HG03354 (cell line): ENCODE measurements at regions not wholly inside any gene's neighbourhood (a gene's known extent, or its start where the extent isn't known, plus 50 kb on each side); places are given as distances from the start of the nearest gene placed in this dataset.

Experiments used
- ATAC-seq: cut with Tn5 transposase; IDR thresholded peaks from one replicate; pipeline ENCODE4 v1.9.1; 2021; ENCODE audit warnings: mild to moderate bottlenecking; ENCODE audit not compliant: unreplicated experiment, poor library complexity, severe bottlenecking

GRCh38 chr3:168616915-168617314 is 521.2 kb upstream of the GOLIM4 start:
- no peak for ATAC-seq

GRCh38 chr3:168615493-168616020 is 519.8 kb upstream of the GOLIM4 start:
- ATAC-seq, result no peak

- ATAC-seq, result no peak
Measured at GRCh38 chr3:168613151-168613550, 517.4 kb upstream of the GOLIM4 start.

- no peak for ATAC-seq
Measured at GRCh38 chr3:168612671-168613070, 516.9 kb upstream of the GOLIM4 start.

GRCh38 chr3:168611826-168612225 is 516.1 kb upstream of the GOLIM4 start:
- no peak for ATAC-seq

- ATAC-seq, result no peak
Measured at GRCh38 chr3:168608926-168609325, 513.2 kb upstream of the GOLIM4 start.

GRCh38 chr3:168604767-168605166 is 509.0 kb upstream of the GOLIM4 start:
- ATAC-seq, result no peak

GRCh38 chr3:168598250-168598649 is 502.5 kb upstream of the GOLIM4 start:
- ATAC-seq, result no peak

- no peak for ATAC-seq
Measured at GRCh38 chr3:168596175-168596823, 500.6 kb upstream of the GOLIM4 start.

- ATAC-seq, result no peak
Measured at GRCh38 chr3:168591587-168591986, 495.9 kb upstream of the GOLIM4 start.

GRCh38 chr3:168589376-168589775 is 493.7 kb upstream of the GOLIM4 start:
- no peak for ATAC-seq

- ATAC-seq, result peak; percentile 56
Measured at GRCh38 chr3:168585544-168585943, 489.8 kb upstream of the GOLIM4 start.

GRCh38 chr3:168583977-168584376 is 488.3 kb upstream of the GOLIM4 start:
- no peak for ATAC-seq

- no peak for ATAC-seq
Measured at GRCh38 chr3:168582503-168582902, 486.8 kb upstream of the GOLIM4 start.

GRCh38 chr3:168581771-168582225 is 486.1 kb upstream of the GOLIM4 start:
- ATAC-seq, result peak; percentile 53

GRCh38 chr3:168579010-168579409 is 483.3 kb upstream of the GOLIM4 start:
- ATAC-seq, result no peak

GRCh38 chr3:168575750-168576149 is 480.0 kb upstream of the GOLIM4 start:
- ATAC-seq, result no peak

- ATAC-seq, result peak; percentile 75
Measured at GRCh38 chr3:168574455-168575158, 478.9 kb upstream of the GOLIM4 start.

GRCh38 chr3:168570404-168571155 is 474.9 kb upstream of the GOLIM4 start:
- ATAC-seq, result no peak

- no peak for ATAC-seq
Measured at GRCh38 chr3:168558728-168559411, 463.1 kb upstream of the GOLIM4 start.
